SKM-1 (cell line): ENCODE measurements at regions not wholly inside any gene's neighbourhood (a gene's known extent, or its start where the extent isn't known, plus 50 kb on each side); places are given as distances from the start of the nearest gene placed in this dataset.
"Not testable (repeated sequence)": the region's sequence is repeated elsewhere in the genome, so short reads cannot be mapped to it uniquely, and the experiment has no call there.

Source experiments
- DNase-seq: peaks from one replicate; lab custom pipeline; 2025; ENCODE audit not compliant: unreplicated experiment; lab: John Stamatoyannopoulos, UW

GRCh38 chr18:70698574-70698973, 409.7 kb downstream of the SOCS6 start:
- no peak for DNase-seq

GRCh38 chr18:70693246-70693645, 404.4 kb downstream of the SOCS6 start:
- DNase-seq, result no peak

DNA sequence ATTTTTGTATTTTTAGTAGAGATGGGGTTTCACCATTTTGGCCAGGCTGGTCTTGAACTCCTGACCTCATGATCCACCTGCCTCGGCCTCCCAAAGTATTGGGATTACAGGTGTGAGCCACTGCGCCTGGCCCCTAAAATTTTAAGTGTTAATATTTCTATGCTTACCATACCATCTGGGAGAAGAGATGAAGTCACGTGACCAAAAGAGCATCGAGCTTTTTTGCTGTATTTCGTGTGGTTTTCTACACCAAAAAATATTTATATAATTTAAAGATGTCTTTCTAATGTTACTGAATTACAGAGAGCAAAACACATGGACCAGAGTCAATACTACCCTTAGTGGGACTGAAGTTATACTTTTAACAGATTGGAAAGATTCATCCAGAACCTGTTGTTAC, 400.9 kb downstream of the SOCS6 start:
- DNase-seq, result not testable (repeated sequence)

DNA sequence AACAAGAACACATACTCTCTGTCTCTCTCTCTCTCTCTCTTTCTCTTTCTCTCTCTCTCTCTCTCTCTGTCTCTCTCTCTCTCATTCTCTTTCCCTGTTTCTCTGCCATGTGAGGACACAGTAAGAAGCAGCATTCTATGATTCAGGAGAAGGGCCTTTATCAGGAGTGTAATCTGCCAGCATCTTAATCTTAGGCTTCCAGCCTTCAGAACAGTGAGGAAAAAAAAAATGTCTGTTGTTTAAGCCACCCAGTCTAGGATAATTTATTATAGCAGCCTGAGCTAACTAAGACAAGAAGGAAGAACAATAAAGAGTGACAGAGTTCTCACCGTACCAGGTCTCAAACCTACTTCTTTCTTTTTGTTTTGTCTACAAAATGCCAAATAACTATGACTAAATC, 399.4 kb downstream of the SOCS6 start:
- no peak for DNase-seq

DNA sequence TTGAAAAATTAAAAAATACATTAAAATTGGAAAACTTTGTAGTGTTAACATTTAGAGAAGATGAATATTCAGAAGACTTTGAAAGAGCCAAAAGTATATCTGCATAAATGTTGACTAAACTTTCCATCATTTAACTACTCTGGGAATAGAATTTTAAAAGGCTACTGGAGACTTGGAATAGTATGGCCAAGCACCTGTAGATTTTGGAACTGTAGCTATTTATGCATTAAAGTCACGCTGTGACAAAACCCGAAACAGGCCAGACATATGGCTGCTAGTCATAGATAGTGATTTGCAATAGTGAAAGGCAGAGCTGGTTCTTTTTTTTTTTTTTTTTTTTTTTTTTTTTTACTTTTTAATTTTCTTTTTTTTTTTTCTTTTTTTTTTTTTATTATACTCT, 396.0 kb downstream of the SOCS6 start:
- DNase-seq, result no peak

DNA sequence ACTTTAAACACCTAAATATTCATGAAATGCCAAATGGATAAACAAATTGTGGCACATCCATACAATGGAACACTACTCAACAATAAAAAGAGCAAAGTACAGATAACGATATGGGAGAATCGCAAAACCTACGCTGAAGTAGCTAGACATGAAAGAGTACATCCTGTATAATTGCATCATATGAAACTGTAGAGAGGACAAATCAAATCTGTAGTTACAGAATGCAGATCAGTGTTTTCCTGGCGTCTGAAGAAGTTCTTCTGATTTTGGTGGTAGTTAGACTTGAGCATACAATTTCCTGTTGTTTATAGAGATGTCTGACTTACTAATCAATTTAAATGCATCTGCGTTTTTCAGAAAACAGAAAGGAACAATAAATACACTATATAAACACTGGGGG, 394.4 kb downstream of the SOCS6 start:
- DNase-seq, result no peak

DNA sequence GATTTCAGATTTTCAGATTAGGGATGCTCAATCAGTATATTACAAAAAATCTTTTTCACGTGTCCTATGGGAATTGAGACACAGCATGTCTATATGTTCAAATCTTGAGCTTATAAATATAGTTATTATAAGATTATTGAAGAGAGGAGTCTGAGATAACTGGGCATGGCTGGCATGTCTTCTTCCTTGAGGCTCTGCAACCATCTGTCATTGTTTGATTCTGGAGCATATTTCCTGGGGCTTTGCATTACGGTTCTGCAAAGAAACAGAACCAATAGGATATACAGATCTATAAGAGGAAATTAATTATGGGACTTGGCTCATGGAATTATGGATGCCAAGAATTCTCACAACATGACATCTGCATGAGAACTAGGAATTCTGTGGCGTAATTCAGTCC, 386.1 kb downstream of the SOCS6 start:
- no peak for DNase-seq

DNA sequence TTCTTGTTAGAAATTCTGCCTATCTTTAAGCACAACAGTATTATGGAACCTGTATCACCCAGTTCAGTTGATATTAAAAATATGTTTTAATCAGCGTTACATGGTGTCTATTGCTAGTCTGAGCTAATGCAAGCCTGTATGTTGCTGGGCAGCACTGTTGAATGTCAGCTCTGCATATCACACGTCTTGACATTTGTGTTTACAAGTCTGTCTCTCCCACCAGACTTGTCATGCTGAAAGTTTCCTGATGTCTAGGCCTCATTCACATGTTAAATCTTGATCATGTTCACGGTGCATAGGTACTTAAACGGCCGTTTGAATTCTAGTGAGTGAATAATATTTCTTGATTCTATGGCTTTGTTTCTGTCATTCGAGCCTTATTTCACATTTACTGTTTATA, 385.0 kb downstream of the SOCS6 start:
- DNase-seq, result no peak

DNA sequence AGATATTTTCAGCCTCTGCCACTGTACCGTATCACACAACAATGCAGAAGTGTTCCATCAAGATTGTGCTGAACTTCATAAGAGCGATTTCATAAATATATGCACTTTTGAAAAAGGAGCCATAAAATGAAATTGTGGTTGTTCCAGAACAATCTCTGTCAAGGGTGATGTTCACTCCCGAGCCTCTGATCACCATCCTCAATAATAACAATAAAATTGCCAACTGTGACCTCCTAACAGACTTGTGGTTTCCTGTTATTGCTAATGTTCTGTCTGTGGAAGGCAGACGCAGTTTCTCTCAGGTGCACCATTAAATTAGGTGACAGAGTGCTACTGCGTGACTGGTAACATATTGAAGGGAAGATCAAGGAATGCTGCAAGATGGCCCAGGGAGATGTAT, 383.7 kb downstream of the SOCS6 start:
- no peak for DNase-seq

- no peak for DNase-seq
These were observed 383.2 kb downstream of the SOCS6 start for GRCh38 chr18:70671889-70672565.

DNA sequence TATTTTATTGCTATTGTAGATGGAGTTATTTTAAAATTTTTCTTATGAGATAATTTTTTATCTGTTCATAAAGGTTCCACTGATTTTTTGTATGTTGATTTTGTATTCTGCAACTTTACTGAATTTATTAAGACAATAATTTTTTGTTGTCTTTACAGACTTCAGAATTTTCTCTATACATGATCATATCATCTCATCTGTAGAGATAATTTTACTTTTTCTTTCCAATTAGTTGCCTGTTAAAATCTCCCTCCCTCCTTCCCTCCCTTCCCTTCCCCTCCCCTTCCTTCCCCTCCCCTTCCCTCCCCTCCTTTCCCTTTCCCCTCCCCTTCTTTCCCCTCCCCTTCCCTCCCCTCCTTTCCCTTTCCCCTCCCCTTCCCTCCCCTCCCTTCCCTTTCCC, 378.1 kb downstream of the SOCS6 start:
- DNase-seq, result no peak

- no peak for DNase-seq
These were observed 374.3 kb downstream of the SOCS6 start for GRCh38 chr18:70663141-70663540.

GRCh38 chr18:70662588-70662987, 373.7 kb downstream of the SOCS6 start:
- DNase-seq, result no peak

- no peak for DNase-seq
These were observed 370.4 kb downstream of the SOCS6 start for GRCh38 chr18:70659036-70659925.

DNA sequence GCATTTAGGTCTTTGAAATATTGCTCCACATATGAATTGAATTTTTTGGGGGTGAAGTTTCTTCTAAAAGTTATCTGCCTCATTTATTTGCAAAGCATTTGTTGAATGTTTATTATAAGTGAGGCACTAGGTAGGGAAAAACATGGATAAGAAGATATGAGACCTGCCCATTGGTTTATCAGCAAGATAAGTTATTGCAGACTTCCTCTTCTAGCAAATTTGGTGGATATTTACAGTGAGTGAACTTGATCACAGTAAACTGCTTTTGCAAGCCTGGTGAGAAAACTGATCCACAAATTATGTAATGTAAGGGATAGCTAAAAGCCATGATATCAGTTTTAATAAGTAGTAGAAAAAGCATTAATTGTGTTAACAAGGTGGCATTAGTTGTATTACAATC, 364.8 kb downstream of the SOCS6 start:
- DNase-seq, result no peak

DNA sequence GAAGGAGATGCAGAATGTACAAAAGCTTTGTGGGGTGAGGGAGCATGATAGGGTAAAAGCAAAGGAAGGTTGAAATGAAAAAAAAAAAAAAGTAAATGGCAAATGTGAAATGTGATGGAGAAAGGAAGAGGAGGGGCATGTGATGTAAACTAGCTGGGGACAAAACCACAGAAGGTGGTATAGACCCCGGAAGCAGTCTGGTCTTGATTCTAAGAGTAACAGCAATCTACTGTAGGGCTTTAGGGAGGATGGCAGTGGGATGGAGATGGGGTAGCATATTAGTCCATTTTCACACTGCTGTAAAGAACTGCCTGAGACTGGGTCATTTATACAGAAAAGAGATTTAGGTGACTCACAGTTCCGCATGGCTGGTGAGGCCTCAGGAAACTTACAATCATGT, 362.0 kb downstream of the SOCS6 start:
- no peak for DNase-seq

GRCh38 chr18:70649683-70650082, 360.8 kb downstream of the SOCS6 start:
- DNase-seq, result no peak

DNA sequence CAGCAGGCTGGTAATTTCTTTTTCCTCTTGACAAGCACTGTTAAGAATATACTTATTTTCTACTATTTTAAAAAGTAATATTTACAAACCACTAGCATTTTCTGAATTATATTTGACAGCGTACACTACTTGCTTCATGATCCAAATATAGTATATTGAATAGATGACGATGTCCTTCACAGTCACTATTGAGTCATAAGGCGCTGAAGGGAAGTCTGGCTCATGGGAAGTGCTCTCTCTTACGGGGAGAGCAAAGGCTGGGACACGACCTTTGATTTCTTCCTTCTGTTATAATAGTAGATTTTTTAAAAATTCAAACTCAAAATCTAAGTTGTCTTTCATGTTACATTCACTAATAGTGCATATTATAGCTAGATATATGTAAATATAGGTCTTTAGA, 357.1 kb downstream of the SOCS6 start:
- DNase-seq, result no peak

GRCh38 chr18:70643812-70644211, 355.0 kb downstream of the SOCS6 start:
- DNase-seq, result no peak

- no peak for DNase-seq
These were observed 352.4 kb downstream of the SOCS6 start for GRCh38 chr18:70641156-70641775.

GRCh38 chr18:70640336-70640887, 351.6 kb downstream of the SOCS6 start:
- DNase-seq, result no peak

DNA sequence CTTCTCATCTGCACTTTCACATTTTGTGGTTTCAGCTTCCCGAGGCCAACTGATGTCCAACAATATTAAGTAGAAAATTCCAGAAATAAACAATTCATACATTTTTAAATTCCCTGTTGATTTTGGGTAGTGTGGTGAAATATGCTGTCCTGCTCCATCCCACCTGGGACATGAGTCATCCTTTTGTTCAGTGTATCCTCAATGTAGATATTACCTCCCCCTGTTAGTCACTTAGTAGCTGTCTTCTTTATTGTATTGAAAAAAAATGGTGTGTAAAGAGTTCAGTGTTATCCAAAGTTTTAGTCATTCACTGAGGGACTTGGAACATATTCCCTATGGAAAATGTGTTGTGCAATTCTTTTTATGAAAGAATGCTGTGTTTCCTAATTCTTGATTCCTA, 348.1 kb downstream of the SOCS6 start:
- DNase-seq, result no peak
